Body of pancreas (tissue), 4 donors: ENCODE measurements at regions not wholly inside any gene's neighbourhood (a gene's known extent, or its start where the extent isn't known, plus 50 kb on each side); places are given as distances from the start of the nearest gene placed in this dataset.

Experiments used
- POLR2A ChIP-seq, 3 donors: fragments of 450-650 bp; IDR thresholded peaks; one replicate each; pipeline ENCODE4 v1.6.1; 2016; ENCODE audit warnings: antibody characterized with exemption in 3 of 3, mild to moderate bottlenecking in 2 of 3
- TF ChIP-seq, protein P1 (sequence below), 7 experiments: fragments of 450-650 bp in 4 of 7; fragments of 200-600 bp in 3 of 7; sonication (generic) in 3 of 7; IDR thresholded peaks; one replicate each; pipeline ENCODE4 v1.5.1; 2016 to 2019; ENCODE audit warnings: antibody characterized with exemption in 7 of 7

DNA sequence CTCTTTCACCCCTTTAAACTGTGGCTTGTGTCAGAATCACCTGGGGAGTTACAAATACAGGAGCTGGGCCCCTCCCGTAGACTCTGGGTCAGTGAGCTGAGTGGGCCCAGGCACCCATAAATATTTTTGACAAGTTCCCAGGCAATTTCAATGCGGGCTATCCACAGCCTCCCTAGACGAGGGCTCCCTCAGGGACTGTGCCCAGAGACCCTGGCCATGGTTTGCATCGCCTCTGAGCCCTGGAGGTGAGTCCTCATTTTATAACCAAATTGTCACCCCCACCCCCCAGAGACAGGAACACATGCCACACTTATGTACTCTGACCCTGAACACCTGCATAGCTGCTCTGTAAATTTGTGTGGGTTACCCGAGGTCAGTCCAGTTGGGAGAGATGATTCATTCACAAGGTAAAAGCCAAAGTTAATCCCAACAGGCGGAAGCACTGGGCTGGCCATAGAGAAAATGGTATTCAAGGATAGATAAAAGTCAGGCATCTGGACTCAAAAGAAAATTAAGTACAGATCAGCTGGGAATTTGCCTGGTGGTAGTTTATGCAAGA, 146.5 kb upstream of the SLC6A11 start:
- TF ChIP-seq, protein P1, sequence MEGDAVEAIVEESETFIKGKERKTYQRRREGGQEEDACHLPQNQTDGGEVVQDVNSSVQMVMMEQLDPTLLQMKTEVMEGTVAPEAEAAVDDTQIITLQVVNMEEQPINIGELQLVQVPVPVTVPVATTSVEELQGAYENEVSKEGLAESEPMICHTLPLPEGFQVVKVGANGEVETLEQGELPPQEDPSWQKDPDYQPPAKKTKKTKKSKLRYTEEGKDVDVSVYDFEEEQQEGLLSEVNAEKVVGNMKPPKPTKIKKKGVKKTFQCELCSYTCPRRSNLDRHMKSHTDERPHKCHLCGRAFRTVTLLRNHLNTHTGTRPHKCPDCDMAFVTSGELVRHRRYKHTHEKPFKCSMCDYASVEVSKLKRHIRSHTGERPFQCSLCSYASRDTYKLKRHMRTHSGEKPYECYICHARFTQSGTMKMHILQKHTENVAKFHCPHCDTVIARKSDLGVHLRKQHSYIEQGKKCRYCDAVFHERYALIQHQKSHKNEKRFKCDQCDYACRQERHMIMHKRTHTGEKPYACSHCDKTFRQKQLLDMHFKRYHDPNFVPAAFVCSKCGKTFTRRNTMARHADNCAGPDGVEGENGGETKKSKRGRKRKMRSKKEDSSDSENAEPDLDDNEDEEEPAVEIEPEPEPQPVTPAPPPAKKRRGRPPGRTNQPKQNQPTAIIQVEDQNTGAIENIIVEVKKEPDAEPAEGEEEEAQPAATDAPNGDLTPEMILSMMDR (IDR thresholded peaks at IDR 0.05): no peak
- TF ChIP-seq POLR2A (IDR thresholded peaks at IDR 0.05): no peak
